NK-92 treated with Interleukin-12 subunit alpha and Interleukin-12 subunit beta, amount 100 ng/mL, for 24 hours (cell line): ENCODE measurements at regions not wholly inside any gene's neighbourhood (a gene's known extent, or its start where the extent isn't known, plus 50 kb on each side); places are given as distances from the start of the nearest gene placed in this dataset.

ENCODE experiments used
- DNase-seq: peaks from one replicate; lab custom pipeline; 2025; lab: John Stamatoyannopoulos, UW

DNA sequence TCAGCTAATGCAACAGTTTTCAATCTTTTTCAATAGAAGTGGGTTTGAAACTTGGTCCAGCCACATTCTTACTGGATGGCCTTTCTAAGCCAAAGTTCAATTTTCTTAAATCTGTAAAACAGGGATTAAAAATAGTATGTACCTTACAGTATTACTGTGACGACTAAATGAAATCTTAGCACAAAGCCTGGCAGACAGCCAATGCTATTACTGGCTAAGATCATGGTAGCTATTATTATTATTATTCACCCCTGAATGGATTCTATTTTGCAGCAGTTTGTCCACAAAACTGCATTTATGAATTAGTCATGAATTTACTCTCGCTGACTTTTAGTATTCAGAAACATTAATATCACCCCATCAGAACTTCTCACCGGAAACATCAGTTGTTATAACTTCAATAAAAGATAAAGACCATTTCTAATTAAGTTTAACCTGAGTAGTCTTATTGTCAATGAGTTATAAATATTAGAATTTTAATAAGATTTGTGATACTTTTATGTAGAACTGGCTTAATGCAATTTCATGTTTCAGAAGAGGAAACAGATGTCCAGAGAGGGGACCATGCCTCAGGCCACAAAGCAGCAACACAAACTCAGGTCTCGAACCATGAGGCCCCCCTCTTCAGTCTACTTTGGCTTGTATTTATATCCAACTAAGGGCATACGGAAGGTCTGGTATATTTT is 468.2 kb downstream of the ARHGEF28 start:
- DNase-seq = no peak

DNA sequence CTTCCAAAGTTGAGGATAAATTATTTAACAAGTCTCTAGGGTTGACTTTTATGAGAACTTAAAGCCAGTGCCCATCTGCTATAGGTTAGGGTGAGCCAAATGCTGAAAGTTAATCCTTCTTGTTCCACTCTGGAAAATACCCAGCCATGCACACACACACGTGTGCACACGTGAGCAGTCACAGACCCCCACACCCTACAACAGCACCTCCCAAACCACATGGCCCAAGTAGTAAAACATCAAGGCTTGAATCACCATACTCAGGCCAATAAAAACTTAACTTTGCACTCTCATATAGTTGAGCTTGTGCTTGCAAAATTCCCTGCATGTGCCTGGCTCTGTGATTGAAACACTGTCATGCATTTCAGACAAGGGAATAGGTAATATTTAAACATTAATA is 467.6 kb downstream of the ARHGEF28 start:
- no peak for DNase-seq

DNA sequence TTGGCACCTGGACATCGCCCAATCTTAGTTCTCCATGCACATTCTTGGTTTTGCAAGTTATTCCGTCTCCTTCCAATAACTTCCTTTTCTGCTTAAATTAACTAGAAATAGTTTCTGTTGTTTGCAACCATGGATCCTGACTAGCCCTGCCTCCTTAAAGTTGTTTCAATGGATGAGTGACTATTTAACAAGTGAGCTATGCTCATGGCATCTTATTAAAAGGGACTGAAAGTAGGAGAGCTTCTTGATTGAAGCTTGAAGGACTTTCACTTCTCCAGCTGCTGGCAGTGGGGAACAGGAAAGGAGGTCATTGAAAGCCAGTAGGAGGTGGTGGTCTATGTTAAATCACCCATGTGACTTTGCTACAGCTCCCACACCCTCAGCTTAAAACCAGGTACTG is 466.8 kb downstream of the ARHGEF28 start:
- DNase-seq = no peak

DNA sequence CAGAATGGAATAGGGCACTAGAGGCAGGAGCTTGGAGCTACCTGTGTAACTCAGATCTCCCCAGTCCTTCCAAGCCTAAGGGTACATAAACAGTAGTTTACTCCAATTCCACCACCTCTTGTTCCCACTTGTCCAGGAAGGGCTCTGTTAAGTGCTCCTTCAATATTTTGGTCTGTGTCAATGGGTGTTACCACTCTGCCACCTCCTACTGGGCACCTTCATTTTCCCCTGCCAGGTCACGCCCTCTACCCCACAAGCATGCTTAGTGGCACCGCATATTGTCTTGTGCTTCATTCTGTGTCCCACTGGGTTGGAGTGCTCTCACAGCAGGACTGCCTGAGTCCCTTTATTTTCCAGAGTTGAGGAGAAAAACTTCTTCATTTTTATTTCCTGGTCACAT is 459.8 kb downstream of the ARHGEF28 start:
- DNase-seq = no peak

DNA sequence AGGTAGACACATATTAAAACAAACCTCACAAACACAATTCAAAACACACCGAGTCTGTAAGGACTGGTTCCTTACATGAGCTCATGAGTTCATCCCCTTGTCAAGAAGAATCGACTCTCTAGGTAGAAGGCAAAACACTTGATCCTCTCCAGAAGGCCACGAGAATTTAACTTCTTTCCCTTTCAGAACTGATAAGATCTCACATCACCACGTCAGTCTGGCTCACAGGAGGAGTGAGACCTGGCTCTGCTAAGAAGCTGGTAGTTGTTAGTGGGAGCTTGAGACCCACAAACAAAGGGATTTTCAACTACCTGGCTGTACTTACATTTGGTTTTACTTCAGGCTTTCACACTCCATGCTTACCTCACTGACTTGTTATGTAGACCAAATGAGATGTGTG is 459.2 kb downstream of the ARHGEF28 start:
- DNase-seq = no peak

DNA sequence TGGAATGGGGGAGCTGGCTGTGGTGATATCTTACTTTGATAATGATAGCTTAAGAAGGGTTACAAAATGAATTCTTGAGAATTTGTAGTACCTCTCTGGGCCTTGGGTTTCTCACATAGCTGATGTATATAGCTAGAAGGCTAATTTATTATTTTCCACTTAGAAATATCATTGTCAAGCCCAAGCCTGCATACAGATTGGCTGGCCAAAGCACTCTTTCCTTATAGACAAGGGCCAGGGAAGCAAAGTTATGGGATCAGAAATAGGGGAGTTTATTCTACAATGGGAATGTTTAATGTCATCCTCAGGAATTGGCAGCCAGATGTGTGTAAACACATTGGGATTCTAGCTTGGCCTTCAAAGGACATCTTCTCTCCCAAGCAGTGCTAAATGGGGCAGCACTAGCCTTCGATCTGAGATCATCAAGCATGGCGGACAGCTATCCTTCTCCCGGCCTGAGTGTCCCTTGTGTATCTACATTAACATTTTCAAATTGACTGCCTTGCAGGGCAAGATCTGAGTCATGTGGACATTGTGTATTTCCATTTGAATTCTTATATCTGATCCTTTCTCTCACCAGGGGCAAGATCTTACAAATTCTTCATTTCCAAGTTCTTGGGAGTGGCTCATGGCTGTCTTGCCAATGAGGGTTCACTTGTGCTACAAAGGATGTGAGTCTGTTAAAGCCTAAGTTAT is 457.2 kb downstream of the ARHGEF28 start:
- DNase-seq = no peak

DNA sequence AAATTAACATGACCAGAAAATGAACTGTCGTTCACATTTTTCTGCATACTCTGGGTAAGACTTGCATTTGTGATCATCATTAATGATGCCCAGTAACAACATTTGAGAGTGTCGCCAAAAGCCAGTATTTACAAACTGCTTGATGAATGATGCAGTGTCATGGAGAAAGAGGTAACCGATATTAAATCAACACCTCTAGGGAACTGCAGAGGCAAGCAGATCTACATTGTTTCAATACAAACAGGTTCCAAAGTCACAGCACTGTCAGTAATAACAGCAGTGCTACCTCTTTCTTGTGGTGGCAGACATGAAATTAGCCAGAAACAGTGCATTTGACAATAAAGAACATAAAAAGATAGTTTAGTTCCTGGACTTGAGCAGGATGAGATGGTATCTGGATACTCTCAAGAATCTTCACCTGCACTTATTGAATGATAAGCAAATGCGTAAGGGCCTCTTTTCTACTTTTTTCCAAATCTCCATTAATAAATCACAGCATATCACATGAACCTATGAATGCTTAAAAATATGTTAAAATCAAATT is 456.6 kb downstream of the ARHGEF28 start:
- no peak for DNase-seq

DNA sequence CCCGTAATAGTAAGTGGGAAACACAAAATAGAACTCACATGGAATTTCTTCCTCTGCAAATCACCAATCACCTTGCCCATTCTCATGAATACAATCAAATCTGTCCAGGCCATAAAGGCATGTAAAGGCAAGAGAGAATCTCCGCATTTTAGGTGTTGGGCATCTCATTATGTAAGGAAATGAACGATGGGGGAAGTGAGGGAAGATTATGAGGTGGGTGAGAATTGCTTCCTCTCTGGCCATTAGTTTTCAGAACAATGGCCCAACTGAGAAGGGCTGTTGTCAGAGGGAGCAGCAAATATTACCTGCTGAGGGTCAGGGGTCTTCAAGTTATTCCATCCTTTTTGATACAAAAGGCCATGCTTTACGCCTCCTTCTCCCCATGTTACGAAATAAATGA is 455.1 kb downstream of the ARHGEF28 start:
- DNase-seq = no peak

DNA sequence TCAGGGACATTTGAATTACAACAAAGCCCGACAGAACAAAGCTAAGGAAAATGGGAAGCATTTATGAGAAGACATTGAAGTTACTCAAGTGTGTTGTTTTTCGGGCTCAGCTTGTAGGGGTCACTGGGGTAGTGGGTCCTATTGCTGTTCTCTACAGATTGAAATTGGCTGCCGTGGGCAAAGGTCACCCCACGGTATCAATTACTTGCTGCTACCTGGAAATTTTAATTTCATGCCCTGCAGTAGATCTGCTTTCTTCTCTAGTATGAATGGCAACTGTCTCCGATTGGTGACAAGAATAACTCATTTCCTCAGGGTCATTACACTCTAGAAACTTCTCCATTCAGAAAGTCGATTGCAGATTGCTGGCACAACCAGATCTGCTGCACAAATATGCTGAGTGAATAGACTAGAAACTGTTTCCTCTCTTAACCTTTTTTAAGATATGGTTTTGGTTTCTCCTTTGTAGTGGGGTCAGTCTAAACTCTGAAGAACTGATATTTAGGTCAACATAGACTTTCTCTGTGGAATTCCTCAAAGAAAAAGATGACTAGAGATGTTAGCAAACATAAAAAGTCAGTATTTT is 454.1 kb downstream of the ARHGEF28 start:
- no peak for DNase-seq

DNA sequence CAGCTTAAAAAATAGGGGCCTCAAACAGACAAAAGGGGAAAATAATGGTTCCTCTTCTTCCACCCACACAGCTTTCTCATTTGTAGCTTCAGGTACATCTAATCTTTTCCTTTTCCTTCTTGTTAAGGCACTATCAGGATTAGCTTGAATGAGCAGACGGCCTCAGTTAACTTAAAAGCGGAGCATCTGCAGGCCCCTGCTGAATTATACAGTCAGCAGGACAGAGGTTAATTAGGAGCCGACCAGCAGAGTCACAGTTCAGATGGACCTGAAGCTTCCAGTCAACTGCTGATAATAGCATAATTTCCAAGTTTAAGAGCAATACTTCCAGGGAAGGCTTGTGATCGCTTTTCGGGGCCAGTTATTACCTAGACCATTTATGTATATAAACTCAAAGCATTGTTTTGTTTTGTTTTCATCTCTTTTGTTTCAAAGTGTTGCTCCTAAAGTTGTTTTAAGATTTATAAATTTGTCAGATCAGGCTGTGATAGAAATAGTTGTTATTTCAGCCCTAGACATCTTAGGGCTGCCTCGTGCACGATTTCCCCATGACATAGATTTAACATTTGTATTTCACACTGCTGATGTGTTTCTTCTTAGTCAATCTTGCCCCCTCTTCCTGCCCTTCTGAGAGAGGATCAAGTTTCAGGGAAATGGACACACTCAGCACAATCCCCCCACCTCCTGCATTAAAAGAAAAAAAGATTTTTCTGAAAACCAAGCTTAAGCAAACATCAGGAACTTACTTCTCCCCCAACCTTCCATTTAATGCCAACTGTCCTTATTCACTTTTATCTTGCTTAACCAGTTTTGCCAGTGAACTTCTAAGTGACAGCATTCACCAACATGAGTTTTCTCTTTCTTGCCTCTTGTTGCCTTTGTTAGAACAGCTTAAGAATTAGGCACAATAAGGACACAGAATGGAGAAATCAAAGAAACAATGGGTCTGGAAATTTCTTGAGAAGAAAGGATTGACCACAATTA is 449.8 kb downstream of the ARHGEF28 start:
- DNase-seq = no peak

DNA sequence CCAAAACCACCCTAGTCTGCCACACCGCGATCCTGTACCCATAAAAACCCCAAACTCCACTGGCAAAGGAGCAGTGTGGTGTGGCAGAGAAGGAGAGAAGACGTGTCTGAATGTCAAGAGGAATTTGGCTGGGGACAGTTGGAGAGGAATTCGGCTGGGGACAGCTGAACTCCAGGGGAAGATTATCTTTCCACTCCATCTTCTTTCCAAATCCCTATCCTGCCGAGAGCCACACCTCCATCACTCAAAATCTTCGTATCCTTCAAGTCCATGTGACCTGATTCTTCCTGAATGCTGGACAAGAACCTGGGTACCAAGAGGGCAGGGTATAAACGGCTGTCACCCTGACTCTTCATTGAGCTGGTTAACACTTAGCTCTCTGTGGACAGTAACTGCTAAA is 448.1 kb downstream of the ARHGEF28 start:
- DNase-seq = no peak

DNA sequence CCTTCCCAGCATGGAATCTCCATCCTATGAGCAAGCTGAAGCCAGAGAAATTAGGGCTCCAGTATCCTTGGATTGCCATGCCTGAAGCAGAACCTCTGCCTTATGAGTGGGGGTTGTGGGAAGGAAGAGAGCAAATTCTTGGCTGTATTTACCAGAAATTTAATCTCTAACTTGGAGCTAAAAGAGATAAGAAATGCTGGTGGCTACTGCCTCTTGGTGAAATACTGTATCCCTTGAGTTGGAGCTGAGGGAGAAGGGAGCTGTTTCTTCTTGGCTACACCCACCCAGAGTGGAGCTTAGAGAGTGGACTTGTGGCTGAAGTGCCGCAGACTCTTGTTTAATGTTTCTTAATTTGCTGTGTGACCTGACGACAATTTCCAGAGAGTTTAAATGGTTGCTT is 447.3 kb downstream of the ARHGEF28 start:
- DNase-seq = no peak

DNA sequence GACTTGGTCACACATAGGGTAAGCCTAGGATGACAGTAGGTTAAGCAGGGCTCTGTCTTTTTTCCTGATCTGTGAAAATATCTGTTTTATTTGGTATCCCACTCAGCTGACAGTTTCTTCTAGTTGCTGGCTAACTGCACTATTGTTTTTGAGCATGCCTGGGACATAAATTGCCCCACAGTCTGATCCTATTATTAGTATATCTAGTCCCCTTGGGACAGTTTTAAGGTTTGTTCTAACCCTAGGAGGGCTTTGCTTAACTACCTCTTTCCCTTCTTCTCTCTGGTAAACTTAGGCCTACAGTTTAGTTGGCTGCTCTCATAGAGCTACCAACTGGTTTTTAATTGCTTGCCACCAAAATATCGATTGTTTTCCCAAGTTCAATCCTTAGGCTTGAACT is 446.6 kb downstream of the ARHGEF28 start:
- DNase-seq = no peak

DNA sequence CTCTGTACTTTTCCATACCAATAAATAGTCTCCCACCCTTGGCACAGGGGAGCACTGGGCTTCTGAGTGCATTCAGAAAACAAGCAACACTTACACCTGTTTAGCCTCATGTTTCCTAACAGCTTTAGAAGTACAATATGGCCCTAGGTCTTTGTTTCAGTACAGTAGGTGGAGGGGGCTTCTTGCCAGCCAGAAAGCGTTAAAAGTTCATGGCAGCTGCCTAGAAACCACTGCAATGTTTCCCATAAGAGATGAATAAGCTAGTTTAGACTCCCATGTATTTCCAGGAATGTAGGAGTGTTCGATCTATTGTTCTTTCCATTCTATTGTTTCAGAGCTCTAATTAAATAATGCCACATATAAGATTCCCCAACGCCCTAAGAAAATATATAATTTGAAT is 444.8 kb downstream of the ARHGEF28 start:
- DNase-seq = no peak

DNA sequence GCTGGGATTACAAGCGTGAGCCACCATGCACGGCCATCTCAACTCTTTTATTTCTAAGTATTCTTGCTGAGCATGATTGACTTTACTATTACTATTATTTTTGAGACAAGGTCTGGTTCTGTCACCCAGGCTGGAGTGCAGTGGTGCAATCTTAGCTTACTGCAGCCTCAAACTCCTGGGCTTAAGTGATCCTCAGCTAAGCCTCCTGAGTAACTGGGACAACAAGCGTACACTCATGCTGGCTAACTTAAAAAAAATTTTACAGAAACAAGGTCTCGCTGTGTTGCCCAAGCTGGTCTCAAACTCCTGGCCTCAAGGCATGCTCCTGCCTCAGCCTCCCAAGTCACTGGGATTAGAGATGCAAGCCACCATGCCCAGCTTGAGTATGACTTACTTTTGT is 443.7 kb downstream of the ARHGEF28 start:
- no peak for DNase-seq

DNA sequence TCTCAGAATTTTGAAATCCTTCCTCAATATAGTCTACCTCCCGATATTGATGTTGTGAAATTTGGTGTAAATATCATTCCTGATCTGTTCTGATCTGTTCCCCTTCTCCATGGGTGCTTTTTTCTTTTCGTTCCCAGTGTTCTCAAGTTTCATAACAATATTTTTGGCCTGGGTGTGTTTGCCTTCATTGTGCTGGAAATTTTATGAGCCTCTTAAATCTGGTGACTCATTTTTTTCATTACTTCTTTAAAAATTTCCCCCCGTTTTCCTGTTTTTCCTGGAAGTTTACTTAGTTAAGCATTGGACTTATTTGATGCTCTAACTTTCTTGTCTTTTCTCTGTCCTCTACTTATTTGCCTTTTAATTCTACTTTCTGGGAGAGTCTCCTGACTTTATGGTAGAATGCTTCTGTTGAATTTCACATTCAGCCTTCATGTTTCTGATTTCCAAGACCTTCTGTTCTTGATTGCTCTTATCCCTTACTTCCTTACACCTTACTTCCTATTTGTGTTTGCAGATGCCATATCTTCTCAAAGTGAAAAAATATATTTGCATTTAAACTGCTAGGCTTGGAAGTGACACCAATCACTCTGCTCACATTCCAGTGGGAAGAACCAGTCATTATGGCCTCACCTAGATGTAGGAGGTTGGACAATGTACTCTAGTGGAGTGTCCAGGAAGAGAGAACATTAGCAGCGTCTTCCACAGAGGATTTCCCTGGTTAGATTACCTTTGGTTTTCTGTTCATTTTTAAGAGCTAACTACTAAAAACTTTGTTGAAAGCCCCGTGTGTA is 441.9 kb downstream of the ARHGEF28 start:
- DNase-seq = no peak

DNA sequence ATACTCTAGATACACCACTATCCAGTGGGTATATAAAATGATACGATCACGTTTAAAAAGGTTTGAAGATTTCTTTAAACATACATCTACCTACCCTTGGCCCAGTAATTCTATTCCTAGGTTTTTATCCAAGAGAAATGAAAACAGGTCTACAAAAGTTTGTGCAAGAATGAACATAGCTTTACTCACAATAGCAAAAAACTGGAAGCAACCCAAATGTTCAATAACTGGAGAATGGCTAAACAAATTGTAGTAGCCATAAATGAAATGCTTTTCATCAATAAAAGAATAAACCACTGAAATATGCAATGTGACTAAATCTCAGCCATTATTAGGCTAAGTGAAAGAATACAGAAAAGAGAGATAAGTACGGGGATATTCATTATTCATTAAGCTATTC is 438.9 kb downstream of the ARHGEF28 start:
- no peak for DNase-seq

DNA sequence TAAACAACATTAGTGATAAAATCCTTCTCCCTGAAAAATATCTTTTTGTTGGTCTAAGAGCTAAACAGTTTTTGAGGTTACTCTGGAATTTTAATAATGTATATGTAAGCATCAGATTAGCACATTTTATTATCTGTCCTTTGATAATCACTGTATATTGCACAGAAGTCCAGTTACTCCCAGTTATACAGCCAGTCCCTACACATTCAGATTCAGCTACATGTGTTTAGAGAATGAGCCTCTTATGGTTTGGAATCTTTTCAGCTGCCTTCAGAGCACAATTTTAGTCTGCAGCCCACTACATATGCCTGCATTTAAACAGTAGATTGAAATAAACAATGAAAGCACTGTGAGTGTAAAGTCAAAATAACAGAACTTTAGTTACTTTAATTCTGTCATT is 438.2 kb downstream of the ARHGEF28 start:
- no peak for DNase-seq

DNA sequence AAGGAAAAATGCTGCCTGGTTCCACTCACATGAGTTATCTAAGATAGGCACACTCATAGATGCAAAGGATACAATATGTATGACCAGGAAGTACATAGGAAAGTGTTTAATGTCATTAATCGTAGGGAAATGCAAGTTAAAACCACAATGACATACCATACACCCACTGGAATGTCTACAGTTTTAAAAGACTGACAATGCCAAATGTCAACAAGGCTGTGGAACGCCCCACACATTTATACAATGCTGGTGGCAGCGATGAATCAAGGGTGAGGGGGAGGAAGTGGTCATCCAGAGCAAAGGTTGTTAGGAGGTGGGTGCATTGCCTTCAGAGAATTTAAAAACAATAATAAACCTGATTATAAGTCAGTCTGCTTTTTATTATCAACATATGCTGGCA is 437.8 kb downstream of the ARHGEF28 start:
- DNase-seq = no peak

DNA sequence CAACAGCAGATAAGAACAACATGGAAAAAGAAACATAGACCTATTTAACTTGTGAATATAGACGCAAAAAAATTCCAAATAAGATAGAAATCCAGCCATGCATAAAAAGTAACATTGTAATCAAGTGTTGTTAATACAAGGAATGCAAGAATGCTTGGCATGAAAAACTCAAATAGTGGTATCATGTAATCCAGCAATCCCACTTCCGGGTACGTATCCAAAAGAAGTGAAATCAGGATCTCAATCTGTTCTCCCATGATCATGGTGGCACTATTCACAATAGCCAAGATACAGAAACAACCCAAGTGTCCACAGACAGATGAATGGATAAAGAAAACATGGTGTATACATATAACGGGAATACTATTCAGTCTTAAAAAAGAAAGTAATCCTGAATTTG is 437.4 kb downstream of the ARHGEF28 start:
- DNase-seq = no peak

DNA sequence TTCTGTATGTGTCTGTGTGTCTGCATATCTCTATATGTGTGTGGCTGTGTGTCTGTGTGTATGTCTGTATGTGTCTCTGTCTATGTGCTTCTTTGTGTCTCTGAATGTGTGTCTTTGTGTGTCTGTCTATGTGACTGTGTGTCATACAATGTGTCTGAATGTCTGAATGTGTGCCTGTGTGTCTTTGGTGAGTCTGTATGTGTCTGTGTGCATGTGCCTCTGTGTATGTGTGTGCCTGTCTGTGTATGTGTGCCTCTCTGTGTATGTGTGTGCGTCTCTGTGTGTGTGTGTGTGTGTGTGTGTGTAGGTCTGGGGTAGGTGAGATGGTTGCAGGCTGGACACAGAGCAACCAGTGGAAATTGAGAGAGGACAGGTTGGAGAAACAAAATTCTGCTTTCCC is 435.3 kb downstream of the ARHGEF28 start:
- no peak for DNase-seq
